Stimulated activated naive B cell treated with anti-CD40 and anti-IgM and Interleukin-4, amounts not matched to agents 10 μg/mL and 1 μg/mL and 100 μg/mL, for 72 hours (primary cell): ENCODE measurements at regions not wholly inside any gene's neighbourhood (a gene's known extent, or its start where the extent isn't known, plus 50 kb on each side); places are given as distances from the start of the nearest gene placed in this dataset.
"Not testable (repeated sequence)": the region's sequence is repeated elsewhere in the genome, so short reads cannot be mapped to it uniquely, and the experiment has no call there.

ENCODE experiments used
- ATAC-seq, 2 donors: fragments of 150-1000 bp; cut with Tn5 transposase; replicated peaks; 2 replicates each; pipeline ENCODE4 v1.10.0; 2021; ENCODE audit warnings: moderate library complexity in 1 of 2
- DNase-seq: peaks from one replicate; pipeline ENCODE4 v3.0.0; 2021
- H3K27ac Mint-ChIP-seq: one replicate; pipeline ENCODE4 v1.8.0; 2022; ENCODE audit warnings: mild to moderate bottlenecking, mixed read lengths
- H3K27me3 Mint-ChIP-seq, 2 donors: one replicate each; pipeline ENCODE4 v1.8.0; 2022; ENCODE audit warnings: mixed read lengths in 2 of 2
- H3K36me3 Mint-ChIP-seq, 2 donors: one replicate each; pipeline ENCODE4 v1.8.0; 2022; ENCODE audit warnings: mixed read lengths in 2 of 2, mild to moderate bottlenecking in 1 of 2
- H3K4me1 Mint-ChIP-seq, 2 donors: one replicate each; pipeline ENCODE4 v1.8.0; 2022; ENCODE audit warnings: mixed read lengths in 2 of 2, mild to moderate bottlenecking in 1 of 2
- H3K4me3 Mint-ChIP-seq, 2 donors: one replicate each; pipeline ENCODE4 v1.8.0; 2022; ENCODE audit warnings: mild to moderate bottlenecking in 2 of 2, mixed read lengths in 2 of 2, moderate library complexity in 1 of 2
- H3K9me3 Mint-ChIP-seq, 2 donors: one replicate each; pipeline ENCODE4 v1.8.0; 2022; ENCODE audit warnings: mixed read lengths in 2 of 2, mild to moderate bottlenecking in 1 of 2

GRCh38 chrX:123788193-123788592 is 55.3 kb upstream of the THOC2 start:
- H3K9me3 Mint-ChIP-seq, H3K36me3 Mint-ChIP-seq, H3K4me1 Mint-ChIP-seq, H3K27ac Mint-ChIP-seq, ATAC-seq, DNase-seq, H3K27me3 Mint-ChIP-seq, H3K4me3 Mint-ChIP-seq: not testable (repeated sequence)

DNA sequence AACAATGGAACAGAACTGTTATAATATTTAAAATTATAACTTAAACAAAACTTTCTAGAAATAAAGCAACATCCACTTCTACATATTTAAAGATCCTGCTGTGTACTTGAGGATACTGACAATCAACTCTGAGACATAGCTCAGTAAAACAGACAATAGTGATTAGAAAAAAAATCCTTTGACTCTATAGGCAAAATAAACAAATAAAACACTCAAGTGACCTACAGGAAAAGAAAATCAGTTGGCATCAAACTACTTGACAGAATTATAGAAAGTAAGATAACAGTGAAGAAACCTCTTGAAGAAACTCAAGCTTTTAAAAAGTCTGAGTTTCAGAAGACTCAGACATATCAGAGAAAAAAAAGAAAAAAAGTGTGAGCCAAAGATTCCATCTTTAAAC is 55.9 kb upstream of the THOC2 start:
- H3K27ac Mint-ChIP-seq: no peak overlapping the region

GRCh38 chrX:123797543-123798447 is 62.1 kb upstream of the XIAP start:
- DNase-seq: no peak
- Mint-ChIP-seq H3K4me1 (peaks cover 9 to 11% of the 10 kb centered on the region in 2 donors), H3K9me3 (no peaks in the 10 kb centered on the region), H3K27me3 (no peaks in the 10 kb centered on the region), H3K36me3 (no peaks in the 10 kb centered on the region), H3K27ac (no peak overlapping the region), H3K4me3 (no peak overlapping the region)
- ATAC-seq: peak; percentile 72 to 82

More for the DNA sequence above, 55.9 kb upstream of the THOC2 start:
- peaks cover 0 to 4% of the 10 kb centered on the region in 2 donors for H3K9me3 Mint-ChIP-seq
- DNase-seq (no peak), ATAC-seq (no peak)
- H3K36me3 Mint-ChIP-seq: no peaks in the 10 kb centered on the region
- peaks cover 5 to 9% of the 10 kb centered on the region in 2 donors for H3K4me1 Mint-ChIP-seq
- H3K27me3 Mint-ChIP-seq: no peaks in the 10 kb centered on the region
- H3K4me3 Mint-ChIP-seq: no peak overlapping the region

DNA sequence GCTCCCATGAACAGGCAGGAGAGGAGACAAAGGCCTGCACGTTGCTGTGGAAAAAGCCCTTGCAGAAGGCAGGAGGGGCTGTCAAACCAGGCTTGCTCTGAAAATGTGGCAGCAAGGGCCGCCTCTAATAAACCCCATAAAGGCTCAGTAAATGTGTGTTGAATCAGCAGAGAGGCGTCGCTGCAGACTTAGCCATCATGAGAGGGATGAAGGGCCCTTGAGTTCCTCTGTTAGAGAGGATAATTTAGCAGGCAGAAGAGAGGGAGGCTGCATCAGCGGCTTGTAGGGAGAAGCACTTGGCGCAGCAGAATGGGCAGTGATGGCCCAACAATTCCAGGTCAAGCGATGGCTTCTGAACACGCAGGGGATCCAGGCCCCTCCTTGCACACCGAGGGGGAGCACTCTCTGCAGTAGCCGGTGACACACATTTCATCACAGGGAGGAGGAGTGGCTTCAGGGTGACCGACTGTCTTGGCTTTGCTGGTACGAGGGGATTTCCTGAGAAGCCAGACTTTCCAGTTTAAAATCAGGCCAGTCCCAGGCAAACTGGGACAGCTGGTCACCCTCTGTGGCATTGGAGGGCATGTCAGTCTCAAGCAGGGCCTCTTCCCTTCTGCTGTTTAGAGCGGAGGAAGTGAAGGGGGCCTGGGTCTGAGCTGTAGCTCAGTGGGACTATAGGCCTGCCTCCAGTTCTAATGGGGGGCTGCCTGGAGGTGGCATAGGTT is 61.0 kb upstream of the XIAP start:
- not testable (repeated sequence) for H3K9me3 Mint-ChIP-seq, H3K27me3 Mint-ChIP-seq, H3K27ac Mint-ChIP-seq, ATAC-seq, H3K36me3 Mint-ChIP-seq, H3K4me3 Mint-ChIP-seq, DNase-seq
- H3K4me1 Mint-ChIP-seq: peaks cover 13 to 17% of the 10 kb centered on the region in 2 donors

DNA sequence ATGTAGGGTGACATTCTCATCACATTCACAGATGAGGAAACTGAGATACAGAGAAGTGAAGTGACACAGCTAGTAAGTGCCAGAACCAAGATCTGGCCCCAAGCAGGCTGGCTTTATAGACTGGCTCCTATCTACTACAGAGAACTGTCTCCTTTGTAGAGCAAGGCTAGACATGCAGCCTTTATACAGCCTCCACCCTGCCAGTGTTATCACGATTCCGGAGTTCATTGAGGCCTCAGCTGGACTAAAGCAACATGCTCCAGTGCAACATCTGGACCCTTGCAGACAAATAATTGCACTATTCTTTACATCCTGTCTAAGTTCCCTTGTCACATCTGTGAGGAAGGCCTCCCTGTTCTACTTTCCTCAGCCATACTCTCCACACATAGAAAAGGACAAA is 58.0 kb upstream of the XIAP start:
- no peaks in the 10 kb centered on the region for H3K36me3 Mint-ChIP-seq
- peaks cover 13 to 17% of the 10 kb centered on the region in 2 donors for H3K4me1 Mint-ChIP-seq
- ATAC-seq: no peak
- H3K9me3 Mint-ChIP-seq: no peaks in the 10 kb centered on the region
- H3K4me3 Mint-ChIP-seq: no peak overlapping the region
- H3K27me3 Mint-ChIP-seq: no peaks in the 10 kb centered on the region
- no peak for DNase-seq
- no peak overlapping the region for H3K27ac Mint-ChIP-seq

DNA sequence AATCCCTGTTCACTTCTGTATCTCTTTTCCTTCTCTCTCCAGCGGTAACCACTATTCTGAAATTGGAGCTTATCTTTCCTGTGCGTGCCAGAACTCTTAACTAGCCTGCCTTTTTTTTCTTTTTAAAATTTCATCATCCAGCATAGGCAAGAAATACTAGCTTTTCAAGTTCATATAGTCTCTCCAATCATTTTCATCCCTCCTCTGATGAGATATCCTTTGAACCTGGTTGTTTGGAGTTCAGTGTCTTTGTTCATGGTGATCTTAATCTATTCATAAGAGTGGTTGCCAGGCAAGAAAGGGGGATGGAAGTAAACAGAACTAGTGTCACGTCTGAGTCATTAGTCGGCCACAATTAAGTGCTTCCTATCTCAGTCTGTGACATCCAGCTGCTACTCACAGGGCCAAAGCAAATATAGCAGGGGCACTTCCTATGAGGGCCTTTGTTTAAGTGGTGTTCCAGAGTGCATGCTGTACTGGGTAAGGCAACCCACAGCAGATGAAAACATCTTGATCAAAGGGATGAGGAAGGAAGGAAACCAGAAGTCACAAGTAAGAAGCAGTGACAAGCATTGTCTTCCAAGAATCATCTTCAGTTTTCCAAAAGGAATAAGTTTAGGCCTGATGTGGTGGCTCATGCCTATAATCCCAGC is 56.4 kb upstream of the XIAP start:
- H3K4me3 Mint-ChIP-seq: no peak overlapping the region
- H3K4me1 Mint-ChIP-seq: peaks cover 11 to 13% of the 10 kb centered on the region in 2 donors
- no peak overlapping the region for H3K27ac Mint-ChIP-seq
- peak; percentile 77 to 78 for ATAC-seq
- no peaks in the 10 kb centered on the region for H3K9me3 Mint-ChIP-seq
- no peak for DNase-seq
- H3K36me3 Mint-ChIP-seq: no peaks in the 10 kb centered on the region
- H3K27me3 Mint-ChIP-seq: no peaks in the 10 kb centered on the region

DNA sequence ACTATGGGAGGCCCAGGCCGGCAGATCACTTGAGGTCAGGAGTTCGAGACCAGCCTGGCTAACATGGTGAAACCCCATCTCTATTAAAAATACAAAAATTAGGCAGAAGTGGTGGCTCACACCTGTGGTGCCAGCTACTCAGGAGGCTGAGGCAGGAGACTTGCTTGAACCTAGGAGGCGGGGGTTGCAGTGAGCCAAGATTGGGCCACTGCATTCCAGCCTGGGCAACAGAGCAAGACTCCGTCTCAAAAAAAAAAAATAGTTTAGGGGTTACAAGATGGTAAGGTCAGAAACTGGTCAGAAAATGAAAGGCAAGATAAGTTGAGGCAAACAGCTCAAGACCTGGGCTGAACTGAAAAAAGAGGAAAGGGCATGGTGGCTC is 55.9 kb upstream of the XIAP start:
- H3K4me3 Mint-ChIP-seq, H3K36me3 Mint-ChIP-seq, H3K27me3 Mint-ChIP-seq, H3K27ac Mint-ChIP-seq, H3K9me3 Mint-ChIP-seq, DNase-seq, ATAC-seq: not testable (repeated sequence)
- H3K4me1 Mint-ChIP-seq: peaks cover 11% of the 10 kb centered on the region in 2 donors

DNA sequence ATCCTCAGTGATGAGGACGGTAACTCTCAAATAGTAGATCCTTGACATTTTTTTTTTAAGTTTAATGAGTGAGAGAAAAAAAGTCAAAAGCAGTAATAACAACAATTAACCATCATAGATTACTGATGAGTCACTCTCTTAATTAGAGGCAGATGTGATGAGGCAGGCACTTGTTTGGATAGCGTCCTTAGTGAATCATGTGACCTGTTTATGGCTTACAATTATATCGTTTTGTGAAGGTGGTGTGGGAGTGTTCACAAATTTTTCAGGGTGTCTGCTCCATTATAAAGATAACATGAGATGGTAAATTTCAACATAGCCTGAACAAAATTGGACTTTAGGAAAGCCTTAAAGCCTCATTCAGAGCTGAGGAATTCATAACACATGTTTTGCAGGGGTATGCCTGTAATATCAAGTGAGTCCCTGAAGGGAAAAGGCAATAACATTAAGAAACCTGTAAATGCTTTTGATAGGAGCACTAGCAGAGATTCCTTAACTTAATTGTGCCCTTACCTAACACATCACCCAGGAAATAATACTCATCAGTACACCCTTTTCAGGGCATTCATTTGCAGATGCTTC is 51.9 kb upstream of the XIAP start:
- peaks cover 0 to 4% of the 10 kb centered on the region in 2 donors for H3K9me3 Mint-ChIP-seq

GRCh38 chrX:123809854-123810375 is 49.9 kb upstream of the XIAP start:
- Mint-ChIP-seq H3K27me3 (peaks cover 0 to 4% of the 10 kb centered on the region in 2 donors), H3K36me3 (peaks cover 0 to 3% of the 10 kb centered on the region in 2 donors), H3K27ac (no peak overlapping the region), H3K4me1 (no peaks in the 10 kb centered on the region), H3K9me3 (peaks cover 0 to 4% of the 10 kb centered on the region in 2 donors), H3K4me3 (no peak overlapping the region)
- DNase-seq (no peak), ATAC-seq (no peak)

More for the DNA sequence above, 51.9 kb upstream of the XIAP start:
- no peak overlapping the region for H3K4me3 Mint-ChIP-seq
- ATAC-seq: no peak
- no peak for DNase-seq
- H3K27ac Mint-ChIP-seq: no peak overlapping the region
- H3K4me1 Mint-ChIP-seq: peaks cover 4 to 5% of the 10 kb centered on the region in 2 donors
- H3K36me3 Mint-ChIP-seq: peaks cover 0 to 3% of the 10 kb centered on the region in 2 donors
- peaks cover 0 to 4% of the 10 kb centered on the region in 2 donors for H3K27me3 Mint-ChIP-seq
